HUES6 (cell line): ENCODE measurements at regions not wholly inside any gene's neighbourhood (a gene's known extent, or its start where the extent isn't known, plus 50 kb on each side); places are given as distances from the start of the nearest gene placed in this dataset.

ENCODE experiments used
- H3K27ac ChIP-seq: 2 replicates; pipeline ENCODE4 v1.7.0; 2013; ENCODE audit warnings: low read depth, mild to moderate bottlenecking, low read length, inconsistent platforms
- H3K27me3 ChIP-seq: 2 replicates; pipeline ENCODE4 v1.6.1; 2013; ENCODE audit warnings: low read length; ENCODE audit not compliant: control insufficient read depth, insufficient read depth
- H3K36me3 ChIP-seq: 2 replicates; pipeline ENCODE4 v1.6.1; 2013; ENCODE audit warnings: low read length; ENCODE audit not compliant: control insufficient read depth, insufficient read depth
- H3K4me1 ChIP-seq: 2 replicates; pipeline ENCODE4 v1.6.1; 2013; ENCODE audit warnings: low read length; ENCODE audit not compliant: control insufficient read depth, insufficient read depth
- H3K4me3 ChIP-seq: 2 replicates; pipeline ENCODE4 v1.5.1; 2013; ENCODE audit warnings: low read depth, low read length
- H3K9ac ChIP-seq: one replicate; pipeline ENCODE4 v1.6.1; 2013; ENCODE audit warnings: mild to moderate bottlenecking, low read length
- H3K9me3 ChIP-seq: 2 replicates; pipeline ENCODE4 v1.6.1; 2013; ENCODE audit warnings: low read depth, low read length; ENCODE audit not compliant: control insufficient read depth, insufficient read depth

DNA sequence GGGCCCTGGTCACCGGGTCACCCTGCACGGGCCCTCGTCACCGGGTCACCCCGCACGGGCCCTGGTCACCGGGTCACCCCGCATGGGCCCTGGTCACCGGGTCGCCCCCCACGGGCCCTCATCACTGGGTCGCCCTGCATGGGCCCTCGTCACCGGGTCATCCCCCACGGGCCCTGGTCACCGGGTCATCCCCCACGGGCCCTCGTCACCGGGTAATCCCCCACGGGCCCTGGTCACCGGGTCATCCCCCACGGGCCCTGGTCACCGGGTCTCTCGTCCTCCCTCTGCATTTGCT is 77.6 kb downstream of the RIPK4 start:
- H3K4me3 ChIP-seq, result no peak overlapping the region
- peaks cover 5% of the 10 kb centered on the region; the same call in 1 of the 2 replicates for H3K27me3 ChIP-seq
- peaks cover 21% of the 10 kb centered on the region for H3K4me1 ChIP-seq
- H3K27ac ChIP-seq, result no peak overlapping the region
- no peak overlapping the region for H3K9ac ChIP-seq
- H3K9me3 ChIP-seq, result no peaks in the 10 kb centered on the region
- no peaks in the 10 kb centered on the region for H3K36me3 ChIP-seq

DNA sequence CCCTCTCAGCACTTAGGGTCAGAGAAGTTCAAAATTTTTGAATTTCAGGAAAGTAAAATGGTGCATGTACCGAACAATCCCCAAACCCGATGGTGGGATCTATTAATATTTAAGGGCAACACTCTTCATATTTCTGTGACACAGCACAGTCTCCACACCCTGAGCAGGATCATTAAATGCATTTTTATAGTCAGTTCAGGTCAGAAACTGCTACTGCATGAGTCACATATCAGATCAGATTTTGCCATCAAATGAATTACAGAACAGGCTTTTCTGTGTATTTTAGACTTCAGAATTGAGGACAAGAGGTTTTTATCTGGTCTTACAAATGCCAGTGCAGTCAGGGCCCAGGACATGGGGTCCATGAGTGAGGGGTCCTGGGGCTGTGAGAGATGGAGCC is 79.2 kb downstream of the RIPK4 start:
- Histone ChIP-seq H3K9ac (no peak overlapping the region), H3K36me3 (no peaks in the 10 kb centered on the region), H3K27ac (no peak overlapping the region), H3K4me1 (peaks cover 27% of the 10 kb centered on the region), H3K27me3 (peaks cover 5% of the 10 kb centered on the region; the same call in 1 of the 2 replicates), H3K9me3 (no peaks in the 10 kb centered on the region), H3K4me3 (no peak overlapping the region)

DNA sequence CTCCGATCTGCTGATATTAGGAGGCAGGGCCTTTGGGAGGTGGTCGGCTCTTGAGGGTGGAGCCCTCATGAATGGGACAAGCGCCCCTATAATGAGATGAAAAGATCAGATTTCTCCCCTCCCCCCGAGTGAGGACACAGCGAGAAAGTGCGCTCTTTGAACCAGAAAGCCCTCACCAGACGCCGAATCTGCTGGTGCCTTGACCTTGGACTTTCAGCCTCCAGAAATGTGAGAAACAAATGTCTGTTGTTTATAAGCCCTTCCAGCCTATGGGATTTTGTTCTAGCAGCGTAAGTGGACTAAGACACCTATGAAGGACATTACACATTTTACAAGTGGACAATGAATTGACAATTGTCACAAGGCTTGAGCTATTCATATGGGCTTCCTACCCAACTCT is 80.2 kb downstream of the RIPK4 start:
- Histone ChIP-seq H3K9me3 (no peaks in the 10 kb centered on the region), H3K4me1 (peaks cover 27% of the 10 kb centered on the region), H3K4me3 (no peak overlapping the region), H3K27ac (no peak overlapping the region), H3K27me3 (peaks cover 5% of the 10 kb centered on the region; the same call in 1 of the 2 replicates), H3K9ac (no peak overlapping the region), H3K36me3 (no peaks in the 10 kb centered on the region)

DNA sequence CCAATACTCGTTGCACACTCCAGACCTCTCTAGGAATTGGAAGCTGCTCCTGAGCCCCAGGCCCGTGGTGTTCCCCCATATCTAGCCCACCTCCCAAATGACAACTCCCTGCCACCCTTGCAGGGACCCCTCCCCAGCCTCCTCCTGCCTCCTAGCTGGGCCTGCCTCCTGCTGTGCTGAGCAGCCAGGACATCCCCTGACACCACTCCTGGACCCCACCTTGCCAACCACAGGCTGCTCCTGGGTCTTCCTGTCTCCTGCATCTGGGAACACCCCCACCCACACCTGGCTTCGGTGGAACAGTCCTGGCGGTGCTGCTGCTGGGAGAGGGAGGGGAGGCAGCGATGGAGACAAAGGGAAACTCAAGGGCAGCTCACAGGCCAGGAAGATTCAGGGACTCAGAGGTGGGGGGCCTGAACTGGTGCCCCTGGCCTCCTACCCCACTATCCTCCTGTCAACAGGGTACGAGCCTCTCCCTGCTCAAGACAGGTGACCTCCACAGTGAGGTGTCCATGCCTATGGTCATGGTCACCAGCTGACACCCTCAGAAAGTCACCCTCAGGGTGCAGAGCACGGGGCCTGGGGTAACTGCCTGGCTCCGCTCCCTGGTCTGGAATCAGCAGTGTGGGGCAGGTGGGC is 81.2 kb downstream of the RIPK4 start:
- no peaks in the 10 kb centered on the region for H3K36me3 ChIP-seq
- H3K4me1 ChIP-seq, result peaks cover 23% of the 10 kb centered on the region
- H3K9ac ChIP-seq, result no peak overlapping the region
- H3K27me3 ChIP-seq, result no peaks in the 10 kb centered on the region; the same call in 1 of the 2 replicates
- no peaks in the 10 kb centered on the region for H3K9me3 ChIP-seq
- no peak overlapping the region for H3K27ac ChIP-seq
- no peak overlapping the region for H3K4me3 ChIP-seq

DNA sequence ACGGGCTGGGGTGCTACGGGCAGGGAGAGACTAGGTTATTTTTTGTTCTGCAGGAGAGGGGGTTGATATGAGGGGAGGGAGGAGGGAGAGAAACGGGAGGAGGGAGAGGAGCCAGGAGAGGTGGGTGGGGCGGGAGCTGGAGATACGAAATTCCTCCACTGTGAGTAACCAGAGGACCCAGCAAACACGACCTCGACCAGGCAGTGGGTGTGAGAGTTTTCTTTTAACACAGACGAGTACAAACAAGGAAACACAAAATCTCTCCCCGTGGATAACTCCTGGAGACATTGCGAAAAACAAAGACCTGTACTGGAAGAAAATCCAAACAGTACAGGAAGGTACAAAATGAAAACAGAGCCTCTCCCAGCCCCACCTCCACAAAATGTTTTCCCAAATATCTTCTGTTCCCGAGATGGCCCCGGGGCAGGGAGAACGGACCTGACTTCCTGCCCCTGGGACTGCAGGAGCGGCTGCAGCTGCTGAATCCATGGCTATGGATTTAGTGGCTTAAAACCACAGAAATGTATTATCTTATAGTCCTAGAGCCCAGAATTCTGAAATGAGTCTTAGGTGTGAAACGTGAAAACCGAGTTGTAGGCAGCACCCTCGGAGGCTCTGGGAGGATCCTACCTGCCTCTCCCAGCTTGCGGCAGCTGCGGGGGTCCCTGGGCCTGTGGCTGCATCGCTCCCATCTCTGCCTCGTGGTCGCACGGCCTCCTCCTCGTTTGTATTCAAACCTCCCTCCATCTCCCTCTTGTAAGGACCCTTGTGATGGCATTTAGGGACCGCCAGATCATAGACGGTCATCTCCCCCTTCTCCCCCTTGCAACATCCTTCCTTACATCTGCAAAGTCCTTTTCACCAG is 82.2 kb downstream of the RIPK4 start:
- no peaks in the 10 kb centered on the region; the same call in 1 of the 2 replicates for H3K27me3 ChIP-seq
- H3K4me1 ChIP-seq, result peaks cover 27% of the 10 kb centered on the region
- H3K27ac ChIP-seq, result no peak overlapping the region; the same call in 1 of the 2 replicates
- no peaks in the 10 kb centered on the region for H3K9me3 ChIP-seq
- H3K36me3 ChIP-seq, result no peaks in the 10 kb centered on the region
- H3K4me3 ChIP-seq, result 0 out of 2 replicates have a peak overlapping the region, but pooled peaks have one; percentile 17
- H3K9ac ChIP-seq, result no peak overlapping the region

DNA sequence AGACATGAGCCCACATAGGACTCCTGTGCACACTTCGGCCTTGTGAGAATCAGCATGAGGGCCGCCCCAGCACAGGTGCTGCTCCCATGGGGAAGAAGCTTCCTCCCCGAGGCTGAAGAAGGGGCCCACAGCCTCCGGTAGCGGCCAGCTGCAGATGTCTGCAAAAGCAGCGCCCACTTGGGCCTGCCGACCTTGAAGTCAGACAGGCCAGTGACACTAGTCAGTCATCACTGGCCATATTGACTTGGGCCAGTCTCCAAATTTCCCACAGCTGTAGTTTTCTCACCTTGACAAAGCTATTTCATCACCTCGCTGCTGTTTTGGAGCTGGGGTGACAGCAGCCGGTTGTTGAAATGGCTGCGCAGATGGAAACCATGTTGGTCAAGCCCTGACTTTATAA is 83.0 kb downstream of the RIPK4 start:
- Histone ChIP-seq H3K27me3 (no peaks in the 10 kb centered on the region; the same call in 1 of the 2 replicates), H3K36me3 (no peaks in the 10 kb centered on the region), H3K9ac (no peak overlapping the region), H3K9me3 (no peaks in the 10 kb centered on the region), H3K4me3 (no peak overlapping the region), H3K4me1 (peaks cover 31% of the 10 kb centered on the region), H3K27ac (no peak overlapping the region)

DNA sequence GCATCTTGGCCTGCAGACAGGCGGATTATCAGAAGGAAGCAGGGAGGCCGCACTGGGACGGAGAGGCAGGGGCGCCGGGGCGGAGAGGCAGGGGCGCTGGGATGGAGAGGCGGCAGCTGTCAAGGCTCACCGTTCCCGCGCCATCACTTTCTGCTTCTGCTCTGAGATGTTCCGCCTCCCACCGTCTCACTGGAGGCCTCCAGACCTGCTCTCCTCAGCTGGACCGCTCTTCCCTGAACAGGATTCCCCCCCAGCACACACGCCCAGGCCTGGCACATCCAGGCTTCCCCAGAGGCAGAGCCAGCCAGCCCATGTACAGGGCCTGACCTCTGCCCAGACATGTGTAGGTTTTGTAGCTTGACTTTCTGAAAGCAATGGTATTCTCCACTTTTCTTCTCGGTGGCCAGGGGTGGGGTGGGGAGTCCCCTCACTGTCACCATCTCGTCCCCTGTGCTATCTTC is 84.1 kb downstream of the RIPK4 start:
- Histone ChIP-seq H3K4me1 (peaks cover 41% of the 10 kb centered on the region), H3K27me3 (no peaks in the 10 kb centered on the region; the same call in 1 of the 2 replicates), H3K36me3 (no peaks in the 10 kb centered on the region), H3K27ac (no peak overlapping the region), H3K4me3 (no peak overlapping the region), H3K9me3 (no peaks in the 10 kb centered on the region; the same call in 1 of the 2 replicates), H3K9ac (no peak overlapping the region)

DNA sequence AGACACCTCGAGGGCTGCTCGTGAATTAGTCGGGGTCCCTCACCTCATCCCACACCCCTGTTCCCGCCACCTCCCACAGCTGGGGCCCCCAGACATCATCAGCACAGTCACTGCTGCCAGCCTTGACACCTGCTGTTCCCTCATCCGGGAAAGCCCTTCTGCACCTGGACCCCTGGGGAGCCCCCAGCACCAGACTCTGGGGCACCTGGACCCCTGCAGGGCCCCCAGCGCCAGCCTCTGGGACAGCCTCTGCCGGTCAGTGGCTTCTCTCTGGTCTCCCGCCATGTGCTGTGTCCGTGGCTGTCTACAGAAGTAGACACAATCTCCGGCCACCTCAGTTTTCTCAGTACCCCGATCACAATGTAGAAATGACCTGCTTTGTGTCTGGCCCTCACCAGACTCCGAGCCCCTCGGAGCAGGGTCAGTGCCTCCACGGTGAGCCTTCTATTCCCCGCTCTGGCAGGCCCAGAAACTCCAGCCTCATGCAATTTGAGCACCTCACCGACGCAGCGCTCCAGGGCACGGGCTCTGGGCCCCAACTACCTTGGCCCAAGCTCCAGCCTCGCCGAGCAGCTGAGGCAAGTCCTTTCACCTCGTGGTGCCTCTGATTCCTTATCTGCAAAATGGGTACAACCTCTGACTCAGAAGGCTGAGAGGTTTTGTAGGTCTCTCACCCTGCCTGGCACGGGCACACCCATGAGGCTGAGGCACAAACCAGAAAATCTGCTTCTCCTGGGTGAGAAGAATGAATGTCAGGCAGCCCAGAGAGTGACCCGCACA is 84.7 kb downstream of the RIPK4 start:
- Histone ChIP-seq H3K27ac (no peak overlapping the region), H3K4me1 (peaks cover 43% of the 10 kb centered on the region)

DNA sequence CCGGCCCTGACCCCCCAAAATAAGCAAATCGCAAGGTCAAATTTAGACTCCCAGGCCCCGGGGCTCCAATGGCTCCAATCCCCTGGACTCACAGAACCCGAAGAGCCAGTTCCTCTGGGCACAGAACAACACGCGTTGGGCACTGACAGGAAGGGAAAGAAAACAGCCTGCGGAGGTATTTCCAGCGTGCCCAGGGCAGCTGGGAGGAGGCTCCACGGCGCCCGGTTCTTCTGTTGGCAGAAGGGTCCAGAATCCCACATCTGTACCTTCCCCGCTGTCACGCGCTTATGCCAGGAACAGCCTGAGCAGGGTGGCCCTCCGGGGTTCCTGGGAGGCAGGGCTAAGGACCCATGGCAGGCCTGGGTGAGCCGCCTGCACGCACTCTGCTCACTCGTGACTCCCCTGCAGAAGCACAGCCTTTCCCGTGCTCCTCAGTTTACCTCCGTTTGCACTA is 85.5 kb downstream of the RIPK4 start:
- no peaks in the 10 kb centered on the region; the same call in 1 of the 2 replicates for H3K9me3 ChIP-seq
- H3K9ac ChIP-seq, result no peak overlapping the region
- peaks cover 42% of the 10 kb centered on the region for H3K4me1 ChIP-seq
- no peak overlapping the region for H3K27ac ChIP-seq
- no peak overlapping the region for H3K4me3 ChIP-seq
- no peaks in the 10 kb centered on the region; the same call in 1 of the 2 replicates for H3K27me3 ChIP-seq
- H3K36me3 ChIP-seq, result no peaks in the 10 kb centered on the region

More for the DNA sequence above, 84.7 kb downstream of the RIPK4 start:
- no peak overlapping the region for H3K4me3 ChIP-seq
- H3K9me3 ChIP-seq, result no peaks in the 10 kb centered on the region; the same call in 1 of the 2 replicates
- H3K27me3 ChIP-seq, result no peaks in the 10 kb centered on the region; the same call in 1 of the 2 replicates
- H3K9ac ChIP-seq, result no peak overlapping the region
- H3K36me3 ChIP-seq, result no peaks in the 10 kb centered on the region

DNA sequence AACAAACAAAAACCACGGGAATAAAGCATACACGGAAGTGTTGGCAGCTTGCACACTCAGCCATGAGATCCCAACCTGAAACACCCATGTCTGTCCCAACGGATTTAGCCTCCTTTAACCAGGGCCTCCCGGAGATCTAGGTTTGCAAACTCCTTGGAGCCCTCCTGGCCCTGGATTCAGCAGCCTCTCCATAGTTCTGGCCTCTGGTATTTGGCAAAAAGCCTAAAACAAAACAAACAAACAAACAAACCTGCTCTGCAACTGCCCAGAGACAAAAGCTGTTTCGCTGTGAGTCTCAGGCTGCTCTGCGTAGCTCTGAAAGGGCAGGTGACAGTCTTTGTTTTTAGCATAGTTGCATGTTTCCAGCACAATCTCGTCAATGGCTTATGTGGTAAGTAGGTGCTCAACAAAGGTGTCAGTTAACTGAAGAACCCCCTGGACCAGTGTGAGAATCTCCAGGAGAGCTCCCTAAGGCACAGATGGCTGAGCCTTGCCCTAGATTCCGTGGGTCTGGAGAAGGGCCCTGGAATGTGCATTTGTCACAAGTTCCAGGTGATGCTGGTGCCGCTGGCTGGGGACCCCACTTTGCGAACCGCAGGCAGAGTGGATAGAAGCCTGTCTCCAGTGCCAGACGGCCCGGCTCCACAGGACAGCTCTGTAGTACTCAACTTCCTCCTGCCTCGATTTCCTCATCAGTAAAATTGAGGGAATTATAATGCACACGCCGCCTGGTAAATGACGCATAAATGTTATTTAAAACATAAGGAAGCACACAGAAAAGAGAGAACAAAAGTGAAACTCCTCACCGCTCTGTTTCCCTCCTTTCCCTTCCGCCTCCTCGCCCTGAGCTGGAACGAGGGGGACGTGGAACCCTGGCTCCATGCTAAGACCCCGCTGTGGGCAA is 86.2 kb downstream of the RIPK4 start:
- no peak overlapping the region for H3K27ac ChIP-seq
- H3K27me3 ChIP-seq, result no peaks in the 10 kb centered on the region
- H3K9me3 ChIP-seq, result no peaks in the 10 kb centered on the region; the same call in 1 of the 2 replicates
- H3K4me3 ChIP-seq, result no peak overlapping the region
- H3K9ac ChIP-seq, result no peak overlapping the region
- no peaks in the 10 kb centered on the region for H3K36me3 ChIP-seq
- H3K4me1 ChIP-seq, result peaks cover 37% of the 10 kb centered on the region
